GM18517 (cell line): ENCODE measurements at regions not wholly inside any gene's neighbourhood (a gene's known extent, or its start where the extent isn't known, plus 50 kb on each side); places are given as distances from the start of the nearest gene placed in this dataset.

Experiments
- ATAC-seq: cut with Tn5 transposase; IDR thresholded peaks from one replicate; pipeline ENCODE4 v1.9.1; 2021; ENCODE audit warnings: mild to moderate bottlenecking, moderate library complexity; ENCODE audit not compliant: unreplicated experiment

DNA sequence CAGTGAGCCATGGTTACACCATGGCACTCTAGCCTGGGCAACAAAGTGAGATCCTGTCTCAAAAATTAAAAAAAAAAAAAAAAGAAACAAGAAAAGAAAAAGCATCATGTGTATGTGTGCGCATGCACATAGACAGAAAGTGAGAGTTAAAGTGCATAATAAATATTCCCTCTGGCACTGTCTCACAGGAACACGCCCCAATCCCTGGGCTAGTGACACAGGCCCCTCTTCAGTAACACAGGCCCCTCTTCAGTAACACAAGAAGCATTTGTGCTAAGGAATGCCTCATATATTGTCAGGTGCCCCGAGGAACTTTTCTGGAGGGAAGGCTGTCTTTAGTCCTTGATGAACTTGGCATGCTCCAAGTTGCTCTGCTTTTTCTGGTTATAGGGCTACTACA, 57.5 kb downstream of the RPL27A start:
- ATAC-seq, result no peak

DNA sequence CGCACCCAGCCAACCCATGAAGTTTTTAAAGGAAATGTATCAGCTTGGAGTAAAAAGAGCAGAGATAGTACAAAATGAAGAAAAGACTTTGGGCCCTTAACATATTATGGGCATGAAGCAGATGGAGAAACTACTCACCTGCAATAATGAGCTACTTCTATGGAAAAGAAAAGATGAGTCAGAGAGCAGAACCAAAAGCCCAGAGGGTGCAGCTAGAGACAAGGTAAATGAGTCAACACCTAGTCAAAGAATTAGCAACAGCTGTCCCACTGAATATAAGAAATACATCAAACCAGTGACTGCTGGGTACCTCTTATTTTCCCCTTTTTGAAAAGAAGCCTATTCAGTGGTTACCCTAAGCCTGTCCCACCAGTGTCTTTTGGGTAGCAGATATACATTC, 61.8 kb downstream of the RPL27A start:
- no peak for ATAC-seq

DNA sequence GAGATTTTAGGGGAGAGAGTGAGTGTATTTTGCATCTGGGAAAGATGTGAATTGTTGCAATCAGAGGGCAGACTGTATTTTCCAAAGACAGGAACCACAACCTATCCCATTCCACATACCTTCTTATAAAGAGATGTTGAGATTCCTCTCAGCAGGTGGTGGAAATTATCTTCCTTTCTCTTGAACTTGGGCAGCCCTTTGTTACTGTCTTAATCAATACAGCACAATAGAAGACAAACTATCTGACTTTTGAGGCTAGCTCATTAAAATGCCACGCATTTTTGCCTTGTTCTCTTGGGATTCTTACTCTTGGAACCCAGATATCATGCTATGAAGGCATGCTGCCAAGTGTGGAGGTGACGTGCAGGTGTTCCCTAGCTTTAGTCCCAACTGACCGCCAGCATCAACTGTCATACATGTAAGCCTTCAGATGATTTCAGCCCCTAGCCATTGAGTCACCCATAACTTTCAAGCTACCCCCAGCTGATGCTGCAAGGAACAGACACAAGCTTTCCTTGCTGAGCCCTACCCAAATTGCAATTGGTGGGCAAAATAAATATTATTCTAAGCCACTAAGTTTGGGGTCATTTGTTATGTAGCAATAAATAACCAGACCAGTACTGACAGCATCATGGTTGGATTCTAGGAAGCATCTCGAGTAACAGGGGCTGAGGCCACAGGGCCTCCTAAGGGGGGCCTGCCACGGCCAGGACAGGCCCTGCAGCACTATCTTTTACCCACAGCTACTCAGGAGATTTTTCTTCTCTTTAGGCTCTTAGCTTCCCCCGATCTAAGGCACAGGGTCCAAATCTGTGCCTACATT, 63.0 kb downstream of the RPL27A start:
- no peak for ATAC-seq

DNA sequence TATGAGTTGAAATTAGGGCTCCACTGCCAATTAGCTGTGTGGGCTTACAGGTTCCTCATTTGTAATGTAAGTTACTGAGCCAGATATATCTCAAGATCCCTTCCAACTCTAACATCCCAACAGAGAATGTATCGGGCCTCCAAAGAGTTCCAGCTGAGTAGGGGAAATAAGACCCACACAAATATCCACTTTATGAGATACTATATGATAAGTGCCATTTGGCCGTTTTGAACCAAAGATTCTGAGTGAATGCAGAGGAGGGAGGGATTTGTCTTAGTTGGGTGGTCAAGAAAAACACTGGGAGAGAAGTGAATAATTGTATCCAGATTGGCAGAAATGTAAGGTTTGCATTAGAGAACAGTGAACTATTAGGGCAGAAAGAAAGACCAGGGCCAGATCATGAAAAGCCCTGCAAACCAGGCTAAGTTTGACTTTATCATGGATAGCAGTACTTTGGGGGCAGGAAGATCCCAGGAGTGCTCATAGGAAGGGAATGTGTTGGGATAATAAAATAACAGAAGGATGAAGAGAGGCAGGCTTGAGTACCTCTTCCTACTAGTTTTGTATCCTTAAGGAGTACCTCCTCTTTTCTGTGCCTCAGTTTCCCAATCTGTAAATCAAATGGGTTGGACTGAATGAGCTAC, 63.9 kb downstream of the RPL27A start:
- no peak for ATAC-seq

DNA sequence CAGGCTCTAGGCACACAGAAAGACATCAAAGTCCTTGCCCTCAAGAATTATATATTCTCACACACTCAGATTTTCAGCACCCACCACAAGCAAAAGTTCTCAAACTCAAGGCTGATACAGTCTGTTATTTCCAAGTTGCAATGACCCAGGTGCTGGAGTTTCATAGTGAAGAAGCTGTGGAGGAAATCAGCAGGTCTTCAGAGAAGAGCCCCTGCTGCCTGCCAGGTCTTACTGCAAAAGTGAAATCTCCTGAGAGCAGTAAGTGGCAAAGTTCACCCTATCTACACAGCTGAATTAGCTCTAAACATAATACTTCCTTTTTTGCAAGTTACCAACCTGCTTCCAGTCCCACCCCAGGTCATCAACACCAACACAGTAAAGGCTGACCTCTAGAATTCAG, 64.6 kb downstream of the RPL27A start:
- no peak for ATAC-seq

DNA sequence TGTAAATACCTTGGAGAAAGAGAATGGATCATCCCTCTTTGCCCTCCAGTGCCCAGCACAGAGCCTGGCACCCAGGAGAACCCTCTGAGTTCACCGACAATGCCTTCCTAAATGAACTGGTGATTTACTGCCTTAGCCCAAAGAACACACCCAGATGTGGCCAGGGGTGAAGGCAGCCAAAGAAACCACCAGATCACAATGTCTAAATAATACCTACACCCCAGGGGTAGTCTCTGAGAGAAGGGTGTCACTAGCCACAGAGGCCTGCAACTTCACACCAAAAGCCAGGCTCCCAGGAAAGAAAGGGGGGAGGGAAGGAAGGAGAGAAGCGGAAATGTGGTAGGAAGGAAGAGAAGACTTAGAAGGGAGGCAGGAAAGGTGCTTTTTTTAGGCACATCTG, 65.7 kb downstream of the RPL27A start:
- ATAC-seq, result no peak

DNA sequence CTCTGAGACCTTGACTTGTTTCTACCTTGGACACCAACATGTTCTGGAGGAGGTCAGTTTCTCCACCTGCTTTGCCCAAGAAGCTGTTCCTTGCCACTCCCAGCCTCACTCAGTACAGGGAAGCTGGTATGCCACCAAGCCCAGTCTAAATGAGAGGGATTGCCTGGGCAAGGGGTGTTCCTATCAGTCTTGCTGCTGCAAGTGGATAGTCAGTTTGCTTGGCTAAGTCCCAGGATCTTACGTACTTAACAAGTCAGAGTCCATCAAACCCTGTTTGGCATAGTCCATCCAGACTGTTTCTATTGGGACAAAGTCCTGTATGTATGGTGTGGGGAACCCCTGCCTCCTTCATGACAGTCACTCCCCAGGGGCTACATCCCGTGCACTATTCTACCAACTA, 66.6 kb downstream of the RPL27A start:
- ATAC-seq, result no peak

DNA sequence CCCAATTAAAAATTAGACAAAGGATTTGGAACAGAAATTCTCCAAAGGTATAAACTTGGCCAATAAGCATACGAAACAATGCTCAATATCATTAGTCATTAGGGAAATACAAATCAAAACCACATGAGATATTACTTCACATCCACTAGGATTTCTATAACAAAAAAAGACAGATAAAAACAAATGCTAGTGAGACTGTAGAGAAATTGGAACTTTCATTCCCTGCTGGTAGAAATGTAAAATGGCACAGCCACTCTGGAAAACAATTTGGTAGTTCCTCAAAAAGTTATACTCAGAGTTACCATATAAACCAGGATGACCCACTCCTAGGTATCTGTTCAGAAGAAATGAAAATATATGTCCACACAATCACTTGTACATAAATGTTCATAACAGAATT, 71.6 kb downstream of the RPL27A start:
- no peak for ATAC-seq

DNA sequence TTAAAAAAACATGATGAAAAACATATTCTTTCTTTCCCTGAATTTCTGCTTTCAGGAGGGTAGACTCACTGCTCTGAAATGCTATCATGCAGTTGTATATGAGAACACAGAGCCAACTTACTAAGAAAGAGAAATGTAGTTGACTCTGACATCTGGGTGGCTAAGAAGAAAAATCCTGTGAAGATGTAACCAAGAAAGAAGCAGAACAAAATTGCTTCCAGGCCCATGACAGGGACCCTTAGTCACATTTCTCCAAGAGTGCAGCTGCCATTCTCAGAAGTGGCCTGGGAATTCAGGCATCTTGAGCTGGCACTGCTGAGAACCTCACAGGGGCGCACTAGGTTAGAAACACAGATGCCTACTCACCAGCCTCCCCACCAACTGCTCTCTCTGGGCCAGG, 73.6 kb downstream of the RPL27A start:
- ATAC-seq, result no peak

DNA sequence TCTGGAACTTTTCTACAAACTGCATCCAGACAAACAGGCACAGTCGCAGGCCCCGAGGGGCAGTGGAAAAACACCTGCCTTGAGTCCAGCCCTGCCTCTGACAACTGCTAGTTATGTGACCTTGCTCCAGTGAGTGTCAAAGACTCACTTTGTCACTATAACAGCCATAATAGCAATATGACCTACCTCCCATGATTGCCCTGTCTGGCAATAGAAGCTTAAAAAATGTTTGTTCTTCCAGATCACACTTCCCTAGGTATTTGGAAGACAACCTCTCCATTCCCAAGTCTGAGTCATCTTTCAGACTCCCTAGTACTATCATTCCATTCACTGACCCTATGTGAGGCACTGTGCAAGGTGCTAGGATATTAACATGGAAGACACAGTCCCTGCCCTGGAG, 74.5 kb downstream of the RPL27A start:
- ATAC-seq, result no peak

DNA sequence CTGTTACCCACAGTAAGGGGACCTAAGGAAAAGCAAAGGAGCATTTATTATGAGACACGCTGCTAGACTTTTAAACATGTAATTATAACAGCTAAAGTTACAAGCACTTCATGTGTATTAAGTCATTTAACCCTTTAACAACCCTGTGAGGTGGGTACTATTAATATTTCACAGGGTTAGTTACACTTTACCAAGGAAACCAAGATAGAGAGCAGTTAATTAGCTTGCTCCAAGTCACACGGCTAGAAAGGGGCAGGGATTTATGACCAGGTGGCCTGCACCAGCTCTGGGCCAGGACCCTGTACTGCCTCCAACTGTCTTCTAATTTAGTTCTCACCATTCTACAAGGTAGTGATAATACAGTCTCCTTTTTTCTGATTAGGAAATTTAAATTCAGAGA, 74.9 kb downstream of the RPL27A start:
- no peak for ATAC-seq

DNA sequence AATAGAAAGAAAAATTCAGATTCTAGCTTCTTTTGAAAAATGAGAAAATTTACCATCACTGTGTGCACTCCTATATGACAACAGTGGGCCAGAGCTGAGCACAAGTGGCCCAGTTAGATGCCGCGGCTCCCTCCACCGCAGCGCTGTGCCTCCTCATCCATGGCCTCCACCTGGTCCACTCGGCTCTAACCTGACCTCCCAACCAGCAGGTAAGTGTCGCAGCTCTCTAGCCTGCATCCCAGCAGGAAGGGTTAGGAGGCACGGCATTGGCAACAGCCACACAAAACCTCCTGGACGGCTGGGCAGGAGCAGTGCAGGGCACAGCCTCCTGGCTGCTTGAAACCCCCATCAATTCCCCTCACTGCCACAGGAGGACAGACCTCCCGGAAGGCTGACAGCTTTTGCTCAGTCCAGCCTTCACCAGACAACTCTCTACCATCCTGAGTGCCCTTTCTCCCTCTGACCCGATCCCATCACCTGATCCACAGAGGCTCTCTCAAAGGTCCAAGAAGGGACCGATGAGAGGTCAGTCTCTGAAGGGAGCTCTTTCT, 76.1 kb downstream of the RPL27A start:
- no peak for ATAC-seq

DNA sequence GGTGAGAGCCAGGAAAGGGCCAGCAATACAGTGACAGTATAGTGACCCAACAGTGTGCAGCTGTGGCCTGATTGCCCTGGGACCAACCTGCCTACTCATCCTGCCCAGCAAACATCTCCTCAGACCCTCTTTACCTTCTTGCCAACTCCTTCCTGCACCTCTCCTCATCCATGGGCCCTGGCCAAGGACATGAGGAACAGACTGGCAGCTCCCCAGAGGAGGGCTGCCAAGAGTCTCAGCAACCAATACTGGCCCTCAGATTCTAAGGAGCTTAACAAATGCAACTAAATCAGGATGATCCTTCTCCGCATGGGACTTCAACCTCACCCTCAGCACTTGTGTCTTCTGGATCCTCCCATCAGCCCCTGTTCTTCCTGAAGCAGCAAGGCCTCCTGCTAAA, 77.0 kb downstream of the RPL27A start:
- no peak for ATAC-seq

DNA sequence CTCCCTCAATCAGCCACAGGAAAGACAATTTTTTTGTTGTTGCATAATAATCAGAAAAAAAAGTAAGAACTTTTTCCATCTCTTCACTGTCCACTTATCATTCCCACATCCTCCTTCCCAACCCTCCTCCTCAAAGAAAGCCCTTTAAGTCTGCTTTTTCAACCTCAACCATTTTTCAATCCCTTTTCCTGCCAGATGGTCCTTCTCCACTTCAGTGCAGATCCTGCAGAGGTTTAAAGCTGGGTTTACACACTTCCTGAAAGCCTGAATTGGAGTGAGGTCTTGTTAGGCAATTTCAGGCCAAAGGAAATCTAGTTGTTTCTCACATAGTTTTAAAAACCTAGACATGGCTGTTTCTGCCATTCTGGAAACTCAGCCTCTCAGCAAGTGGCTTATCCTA, 78.3 kb downstream of the RPL27A start:
- no peak for ATAC-seq

DNA sequence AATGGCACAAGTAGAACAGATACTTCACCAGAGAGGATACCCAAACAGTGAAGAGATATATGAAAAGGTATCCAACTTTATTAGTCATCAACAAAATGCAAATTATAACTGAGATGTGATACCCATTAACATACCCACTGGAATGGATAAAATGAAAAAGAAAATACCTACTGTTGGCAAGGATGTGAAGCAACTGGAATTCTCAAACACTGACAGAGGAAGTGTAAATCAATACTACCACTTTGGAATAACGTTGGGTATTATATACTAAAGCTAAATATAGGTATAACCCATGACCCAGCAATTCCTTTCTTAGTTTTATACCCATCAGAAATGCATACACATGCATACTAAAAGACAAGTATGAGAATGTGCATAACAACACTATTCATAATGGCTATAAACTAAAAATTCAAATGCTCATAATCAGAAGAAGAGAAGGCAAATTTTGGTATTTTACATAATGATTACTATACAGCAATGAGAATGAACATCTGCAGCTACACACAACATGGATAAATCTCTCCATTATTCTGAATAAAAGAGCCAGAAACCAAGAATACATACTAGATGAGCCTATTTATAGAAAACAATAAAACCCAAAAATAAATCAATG, 80.6 kb downstream of the RPL27A start:
- ATAC-seq, result no peak

DNA sequence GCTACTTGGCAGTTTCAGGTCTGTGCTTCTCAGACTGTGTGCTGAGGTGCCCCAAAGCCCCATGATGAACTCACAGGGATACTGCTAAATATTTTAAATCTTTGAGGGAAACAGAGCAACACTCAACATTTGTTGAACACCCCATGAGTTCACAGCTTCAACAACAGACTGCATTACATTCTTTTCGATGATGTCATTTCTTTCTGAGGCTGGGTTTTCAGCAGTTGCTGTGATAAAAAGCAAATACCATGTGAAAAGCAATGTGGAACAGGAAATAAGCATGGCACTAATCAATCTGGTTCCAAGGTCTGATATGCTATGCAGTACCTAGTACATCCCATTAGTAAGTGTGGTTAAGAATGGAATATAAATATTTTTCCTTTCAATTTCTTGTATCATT, 82.7 kb downstream of the RPL27A start:
- no peak for ATAC-seq

DNA sequence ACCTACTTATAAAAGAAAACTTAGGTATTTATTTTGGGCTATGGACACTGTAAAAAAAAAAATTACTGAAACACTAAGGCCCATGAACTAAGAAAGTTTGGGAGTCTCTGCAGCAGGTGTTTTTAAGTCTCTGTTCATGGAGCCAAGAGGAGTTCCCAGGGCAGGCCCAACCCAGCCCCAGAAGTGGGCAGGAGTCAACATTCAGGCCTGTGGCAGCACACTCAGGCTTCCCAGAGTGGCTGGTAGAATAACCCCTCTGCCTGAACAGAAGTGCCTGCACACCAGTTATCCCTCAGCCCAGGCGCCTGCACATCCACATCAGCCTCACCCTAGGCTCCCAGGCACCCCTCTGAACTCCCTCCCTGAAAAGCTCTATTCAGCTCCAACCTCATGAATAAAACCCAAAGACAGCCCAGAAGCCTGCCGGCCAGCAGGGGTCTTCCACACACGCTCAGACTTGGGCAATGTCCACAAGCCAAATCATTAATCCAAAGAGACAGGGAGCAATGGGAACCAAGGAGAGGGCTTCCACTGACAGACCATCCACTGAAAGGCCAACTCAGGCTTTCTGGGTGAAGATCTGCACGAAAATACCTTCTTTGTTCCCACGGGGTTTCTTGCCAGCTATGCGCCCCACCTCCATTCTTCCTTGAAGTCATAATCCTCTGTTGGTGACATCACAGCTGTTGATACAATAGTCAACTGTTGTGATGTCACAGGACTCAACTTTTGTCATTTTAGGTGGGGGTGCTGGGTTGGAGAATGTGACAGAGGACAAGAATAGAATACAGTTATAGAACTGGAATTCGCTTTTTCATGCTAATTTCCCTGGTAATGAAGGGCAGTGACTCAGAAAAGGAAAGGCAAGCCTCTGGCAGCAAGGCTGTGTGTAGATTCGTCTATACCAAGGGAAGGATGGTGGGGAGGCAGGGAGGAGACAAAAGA, 83.7 kb downstream of the RPL27A start:
- no peak for ATAC-seq

DNA sequence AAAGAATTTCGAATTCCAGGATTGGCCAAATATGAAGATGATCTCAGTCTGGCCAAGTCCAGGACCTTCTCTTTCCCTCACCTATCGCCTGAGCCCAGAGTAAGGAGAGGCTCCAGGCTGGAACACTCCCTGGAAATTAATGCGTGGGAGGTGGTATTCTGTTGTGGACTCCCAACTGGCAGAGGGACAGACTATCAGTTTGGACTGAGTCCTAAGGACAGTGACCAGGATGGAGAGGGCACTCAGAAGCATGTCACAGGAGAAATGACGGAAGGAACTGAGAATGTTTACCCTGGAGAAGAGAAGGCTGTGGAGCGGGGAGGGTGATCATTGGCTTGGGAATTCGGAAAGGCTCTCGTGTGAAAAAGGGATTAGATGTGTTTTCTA, 84.4 kb downstream of the RPL27A start:
- no peak for ATAC-seq

DNA sequence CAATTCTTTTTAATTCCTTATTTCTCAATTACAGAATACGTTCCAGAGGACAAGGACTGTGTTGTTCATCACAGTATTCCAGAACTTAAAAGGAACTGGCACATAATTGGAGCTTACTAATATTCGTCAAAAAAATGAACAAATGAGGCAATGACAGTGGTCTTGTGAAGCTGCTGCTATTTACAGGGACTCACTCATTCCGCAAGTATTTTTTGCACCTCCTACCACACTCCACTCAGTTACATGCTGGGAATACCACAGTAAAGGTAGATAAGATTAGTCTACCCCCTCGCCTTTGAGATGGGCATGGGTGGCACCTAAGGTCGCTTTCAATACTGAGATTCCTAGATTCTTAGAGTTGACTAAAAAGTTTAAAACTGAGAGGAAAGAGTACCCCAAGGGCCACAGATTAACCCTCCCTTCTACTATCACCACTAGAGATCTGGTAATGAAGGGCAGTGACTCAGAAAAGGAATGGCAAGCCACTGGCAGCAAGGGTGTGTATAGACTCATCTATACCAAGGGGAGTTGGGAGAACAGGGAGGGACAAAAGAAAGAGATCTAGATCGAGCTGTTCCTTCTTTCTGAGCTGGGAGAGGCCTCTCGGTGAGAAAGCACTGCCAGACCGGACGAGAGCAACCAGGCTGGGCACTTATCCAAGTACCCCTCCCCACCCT, 85.0 kb downstream of the RPL27A start:
- ATAC-seq, result no peak

DNA sequence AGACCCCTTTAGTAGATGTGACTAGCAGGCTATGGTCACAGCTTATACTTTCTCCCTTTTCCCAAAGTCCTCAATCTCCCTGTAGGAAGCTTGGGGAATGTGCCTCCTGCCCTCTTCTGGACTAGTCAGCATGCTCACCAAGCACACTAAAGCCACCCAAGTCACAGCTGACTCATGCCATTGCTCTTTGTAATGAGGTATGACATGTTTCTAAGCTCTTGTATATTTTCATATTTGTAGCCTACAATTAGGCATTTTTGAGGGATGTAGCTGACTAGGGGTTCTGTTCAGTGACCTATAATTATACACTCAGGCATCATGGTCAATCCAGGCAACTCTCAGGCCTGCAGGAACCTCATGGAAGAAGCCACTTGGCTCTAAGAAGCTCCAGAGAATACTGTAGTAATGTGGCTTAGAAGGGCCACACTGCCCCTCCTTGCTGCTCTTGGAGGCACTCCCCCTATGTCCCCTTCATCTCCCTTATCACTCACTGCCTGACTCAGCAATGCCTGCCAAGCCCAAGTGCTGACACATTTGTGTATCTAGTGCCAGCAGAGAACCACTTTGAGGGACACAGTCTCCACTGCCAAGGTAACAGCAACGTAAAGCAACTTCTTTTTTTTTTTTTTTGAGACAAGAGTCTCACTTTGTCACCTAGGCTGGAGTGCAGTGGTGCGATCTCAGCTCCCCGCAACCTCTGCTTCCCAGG, 86.2 kb downstream of the RPL27A start:
- ATAC-seq, result no peak
